Hepatic stellate cell (primary cell): ENCODE measurements at regions not wholly inside any gene's neighbourhood (a gene's known extent, or its start where the extent isn't known, plus 50 kb on each side); places are given as distances from the start of the nearest gene placed in this dataset.
"Not testable (repeated sequence)": the region's sequence is repeated elsewhere in the genome, so short reads cannot be mapped to it uniquely, and the experiment has no call there.

Experiments
- DNase-seq: peaks from one replicate; pipeline ENCODE4 v3.0.0; 2011; ENCODE audit warnings: low spot score

- DNase-seq = no peak
These were observed 318.6 kb upstream of the TMPRSS15 start for GRCh38 chr21:18722193-18722592.

- DNase-seq = no peak
These were observed 319.6 kb upstream of the TMPRSS15 start for GRCh38 chr21:18723171-18723570.

- no peak for DNase-seq
These were observed 322.1 kb upstream of the TMPRSS15 start for GRCh38 chr21:18725653-18726052.

- no peak for DNase-seq
These were observed 338.4 kb upstream of the TMPRSS15 start for GRCh38 chr21:18741954-18742353.

- no peak for DNase-seq
These were observed 339.9 kb upstream of the TMPRSS15 start for GRCh38 chr21:18743531-18743930.

- DNase-seq = no peak
These were observed 341.3 kb upstream of the TMPRSS15 start for GRCh38 chr21:18744840-18745239.

GRCh38 chr21:18752894-18753293 is 349.3 kb upstream of the TMPRSS15 start:
- not testable (repeated sequence) for DNase-seq

GRCh38 chr21:18756272-18756671 is 352.7 kb upstream of the TMPRSS15 start:
- not testable (repeated sequence) for DNase-seq

GRCh38 chr21:18759267-18759666 is 355.7 kb upstream of the TMPRSS15 start:
- no peak for DNase-seq

- DNase-seq = no peak
These were observed 356.2 kb upstream of the TMPRSS15 start for GRCh38 chr21:18759751-18760161.

GRCh38 chr21:18760247-18760646 is 356.7 kb upstream of the TMPRSS15 start:
- no peak for DNase-seq

- no peak for DNase-seq
These were observed 361.1 kb upstream of the TMPRSS15 start for GRCh38 chr21:18764720-18765119.

GRCh38 chr21:18769599-18769998 is 366.0 kb upstream of the TMPRSS15 start:
- no peak for DNase-seq

GRCh38 chr21:18771845-18772380 is 368.3 kb upstream of the TMPRSS15 start:
- no peak for DNase-seq

- no peak for DNase-seq
These were observed 368.8 kb upstream of the TMPRSS15 start for GRCh38 chr21:18772404-18772803.

- DNase-seq = no peak
These were observed 369.3 kb upstream of the TMPRSS15 start for GRCh38 chr21:18772897-18773296.

- DNase-seq = no peak
These were observed 373.4 kb upstream of the TMPRSS15 start for GRCh38 chr21:18776936-18777335.

GRCh38 chr21:18782721-18783120 is 379.1 kb upstream of the TMPRSS15 start:
- no peak for DNase-seq

GRCh38 chr21:18801468-18801867 is 397.9 kb upstream of the TMPRSS15 start:
- DNase-seq = no peak

GRCh38 chr21:18803624-18804023 is 400.0 kb upstream of the TMPRSS15 start:
- no peak for DNase-seq

- no peak for DNase-seq
These were observed 406.6 kb upstream of the TMPRSS15 start for GRCh38 chr21:18810136-18810535.

- DNase-seq = no peak
These were observed 408.7 kb upstream of the TMPRSS15 start for GRCh38 chr21:18812308-18812707.

GRCh38 chr21:18819507-18819906 is 415.9 kb upstream of the TMPRSS15 start:
- no peak for DNase-seq

- no peak for DNase-seq
These were observed 423.0 kb upstream of the TMPRSS15 start for GRCh38 chr21:18826562-18826961.
